BJ (cell line): ENCODE measurements at regions not wholly inside any gene's neighbourhood (a gene's known extent, or its start where the extent isn't known, plus 50 kb on each side); places are given as distances from the start of the nearest gene placed in this dataset.

Experiments
- CTCF ChIA-PET: fragments of 350-600 bp; formaldehyde crosslinking; extraction: SDS; loops from one replicate; lab custom pipeline; 2021; ENCODE audit warnings: antibody characterized with exemption, inconsistent platforms; lab: Yijun Ruan, JAX
- POLR2A ChIA-PET: fragments of 300-600 bp; sonication (Branson Sonifier 250); formaldehyde crosslinking; extraction: SDS; loops from one replicate; lab custom pipeline; 2021; ENCODE audit warnings: antibody characterized with exemption; lab: Charles Lee
- DNase-seq: peaks from one replicate; pipeline ENCODE4 v3.0.0-alpha.2; 2011; ENCODE audit warnings: low read depth
- H3K27me3 ChIP-seq: 2 replicates; pipeline ENCODE4 v1.6.0; 2011; ENCODE audit warnings: low read length; ENCODE audit not compliant: control insufficient read depth, insufficient read depth
- H3K36me3 ChIP-seq: 2 replicates; pipeline ENCODE4 v1.5.1; 2011; ENCODE audit warnings: low read length; ENCODE audit not compliant: control insufficient read depth, insufficient read depth
- H3K4me3 ChIP-seq: 2 replicates; pipeline ENCODE4 v1.5.1; 2011; ENCODE audit warnings: low read depth, mild to moderate bottlenecking, control low read depth, low read length
- TF ChIP-seq, protein P1 (sequence below): IDR thresholded peaks from 2 replicates; pipeline ENCODE4 v1.5.1; 2011; ENCODE audit warnings: low read depth, mild to moderate bottlenecking, control low read depth, inconsistent platforms, low read length, moderate library complexity; ENCODE audit not compliant: insufficient read depth

DNA sequence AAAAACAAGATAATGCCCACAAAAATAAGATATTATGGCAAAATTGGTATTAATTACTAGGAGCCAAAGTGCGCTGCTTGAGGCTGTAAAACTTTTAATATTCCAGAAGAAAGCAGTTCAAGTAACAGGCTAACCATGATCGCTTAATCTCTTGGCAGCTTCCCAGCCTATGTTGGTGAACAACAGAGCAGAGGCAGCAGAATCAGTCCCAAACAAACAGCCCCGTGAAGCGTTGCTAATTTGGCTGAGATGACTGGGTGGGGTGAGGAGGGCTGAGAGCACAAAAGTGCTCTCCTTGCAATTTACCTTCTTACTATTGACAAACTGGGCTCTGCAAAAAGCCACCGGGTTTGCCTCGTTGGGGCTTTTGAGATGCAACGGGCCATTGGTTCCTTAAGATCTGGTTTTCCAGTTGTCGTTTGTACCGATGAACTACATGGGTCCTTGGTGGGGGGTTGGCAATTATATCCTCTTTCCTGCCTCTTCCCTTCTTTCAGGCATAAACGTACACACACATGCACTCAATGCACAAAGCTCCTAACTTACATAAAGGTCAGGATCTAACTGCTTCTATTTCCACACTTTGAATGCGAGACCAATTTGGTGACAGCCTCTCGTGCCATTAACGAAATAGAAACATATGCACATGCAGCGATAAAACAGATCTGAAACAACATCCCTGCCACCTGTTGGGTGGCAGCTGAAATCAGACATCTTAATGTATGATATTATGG, 407.6 kb upstream of the CADM1 start:
- DNase-seq: no peak
- H3K4me3 ChIP-seq: no peak overlapping the region
- TF ChIP-seq, protein P1, sequence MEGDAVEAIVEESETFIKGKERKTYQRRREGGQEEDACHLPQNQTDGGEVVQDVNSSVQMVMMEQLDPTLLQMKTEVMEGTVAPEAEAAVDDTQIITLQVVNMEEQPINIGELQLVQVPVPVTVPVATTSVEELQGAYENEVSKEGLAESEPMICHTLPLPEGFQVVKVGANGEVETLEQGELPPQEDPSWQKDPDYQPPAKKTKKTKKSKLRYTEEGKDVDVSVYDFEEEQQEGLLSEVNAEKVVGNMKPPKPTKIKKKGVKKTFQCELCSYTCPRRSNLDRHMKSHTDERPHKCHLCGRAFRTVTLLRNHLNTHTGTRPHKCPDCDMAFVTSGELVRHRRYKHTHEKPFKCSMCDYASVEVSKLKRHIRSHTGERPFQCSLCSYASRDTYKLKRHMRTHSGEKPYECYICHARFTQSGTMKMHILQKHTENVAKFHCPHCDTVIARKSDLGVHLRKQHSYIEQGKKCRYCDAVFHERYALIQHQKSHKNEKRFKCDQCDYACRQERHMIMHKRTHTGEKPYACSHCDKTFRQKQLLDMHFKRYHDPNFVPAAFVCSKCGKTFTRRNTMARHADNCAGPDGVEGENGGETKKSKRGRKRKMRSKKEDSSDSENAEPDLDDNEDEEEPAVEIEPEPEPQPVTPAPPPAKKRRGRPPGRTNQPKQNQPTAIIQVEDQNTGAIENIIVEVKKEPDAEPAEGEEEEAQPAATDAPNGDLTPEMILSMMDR: no peak
- H3K36me3 ChIP-seq: no peaks in the 10 kb centered on the region
- ChIA-PET POLR2A (no interaction called here), CTCF (no interaction called here)
- H3K27me3 ChIP-seq: no peaks in the 10 kb centered on the region

DNA sequence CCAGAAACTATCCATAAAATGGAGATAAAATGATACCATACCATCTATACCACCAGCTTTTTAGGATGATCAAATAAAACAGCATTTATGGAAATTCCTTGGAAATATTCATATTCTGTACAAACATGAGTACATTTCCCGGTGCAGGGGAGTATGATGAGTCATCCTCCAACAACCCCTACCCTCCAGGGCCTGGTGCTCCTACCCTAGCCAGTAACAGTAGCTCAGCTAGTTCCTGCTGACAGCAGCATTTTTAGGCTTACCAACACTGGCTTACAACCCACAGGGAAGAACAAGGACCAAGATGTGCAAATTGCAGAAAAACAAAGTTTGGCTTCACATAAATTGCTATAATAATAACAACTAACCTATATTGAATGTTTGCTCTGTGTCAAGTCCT, 406.2 kb upstream of the CADM1 start:
- ChIA-PET CTCF (no interaction called here), POLR2A (no interaction called here)
- TF ChIP-seq, protein P1: no peak
- no peak for DNase-seq
- Histone ChIP-seq H3K36me3 (no peaks in the 10 kb centered on the region), H3K4me3 (no peak overlapping the region), H3K27me3 (no peaks in the 10 kb centered on the region)

DNA sequence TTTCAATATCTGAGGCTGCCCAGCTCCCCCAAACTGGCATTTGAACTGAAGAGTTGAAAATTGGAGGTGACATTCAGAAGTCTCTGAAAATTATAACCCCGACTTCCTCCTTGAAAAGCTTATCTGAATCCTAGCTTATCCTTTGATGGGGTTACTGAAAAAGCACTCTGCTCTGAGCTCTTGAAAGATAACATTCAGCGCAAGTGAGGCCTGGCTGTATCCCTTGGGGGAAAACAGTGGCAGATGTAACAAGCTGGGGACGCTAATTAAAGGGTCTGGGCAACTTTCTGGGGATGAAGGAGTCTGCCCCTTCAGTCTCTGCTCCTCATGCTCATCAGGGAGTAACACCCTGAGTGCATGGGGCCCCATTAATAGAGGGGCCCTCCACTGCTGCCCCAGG, 402.0 kb upstream of the CADM1 start:
- Histone ChIP-seq H3K36me3 (no peaks in the 10 kb centered on the region), H3K27me3 (no peaks in the 10 kb centered on the region), H3K4me3 (no peak overlapping the region)
- POLR2A ChIA-PET: no interaction called here
- CTCF ChIA-PET: no interaction called here
- TF ChIP-seq, protein P1: no peak
- DNase-seq: no peak

DNA sequence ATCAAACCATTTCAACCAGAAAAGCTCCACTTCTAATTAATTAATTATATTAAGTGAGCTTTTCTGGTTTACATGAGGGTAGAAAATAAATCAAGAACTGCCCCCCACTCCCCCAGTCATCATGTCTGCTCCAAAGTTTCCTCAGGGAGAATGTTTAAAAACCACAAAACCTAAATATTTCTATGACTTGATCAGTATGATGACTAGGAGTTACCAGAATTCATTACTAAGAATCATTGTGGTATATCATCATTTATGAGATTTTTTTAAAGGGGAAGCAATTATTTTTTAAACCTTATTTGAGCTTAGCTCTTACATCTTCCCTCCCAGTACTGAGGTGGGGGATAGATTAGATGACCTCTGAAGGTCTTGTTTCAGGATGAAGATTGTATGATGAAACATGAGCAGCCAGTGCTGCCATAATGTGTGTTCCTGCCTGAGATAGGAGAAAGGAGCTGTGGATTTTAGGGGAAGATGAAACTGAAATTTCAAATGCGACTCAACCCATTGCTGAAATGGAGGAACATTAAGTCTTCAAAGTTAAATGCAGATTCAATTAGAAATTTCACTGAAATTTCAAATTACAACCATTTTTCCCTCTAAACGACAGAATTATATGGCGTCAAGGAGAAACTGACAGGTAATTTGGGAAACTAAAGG, 401.3 kb upstream of the CADM1 start:
- CTCF ChIA-PET: no interaction called here
- H3K36me3 ChIP-seq: no peaks in the 10 kb centered on the region
- no peaks in the 10 kb centered on the region for H3K27me3 ChIP-seq
- TF ChIP-seq, protein P1: no peak
- H3K4me3 ChIP-seq: no peak overlapping the region
- POLR2A ChIA-PET: no interaction called here
- DNase-seq: no peak

DNA sequence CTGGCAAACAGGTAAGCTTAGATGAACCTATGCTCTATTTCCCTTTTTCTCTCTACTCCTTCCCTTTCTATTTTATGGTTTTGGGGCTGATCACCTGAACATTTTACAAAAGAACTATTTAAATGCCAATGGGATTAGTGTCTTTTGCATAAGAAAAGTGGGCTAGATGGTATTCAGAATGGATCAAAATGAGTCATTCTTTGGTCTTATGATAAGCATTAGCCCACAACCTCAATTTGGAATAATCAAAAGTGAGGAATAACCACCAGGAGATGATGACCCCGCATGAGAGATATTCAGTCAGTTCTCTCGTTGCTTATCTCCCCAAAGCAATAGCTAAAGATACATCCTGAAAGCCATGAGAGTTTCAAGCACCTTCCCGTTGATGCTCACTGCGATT, 399.0 kb upstream of the CADM1 start:
- Histone ChIP-seq H3K27me3 (no peaks in the 10 kb centered on the region), H3K36me3 (no peaks in the 10 kb centered on the region), H3K4me3 (no peak overlapping the region)
- ChIA-PET CTCF (interaction anchor here (1.2 kb wide), 1 partner anchor 46 kb away, joined by 4 read pairs; no protein-coding TSS in a partner anchor), POLR2A (no interaction called here)
- TF ChIP-seq, protein P1: no peak
- no peak for DNase-seq
